ENCODE measurements at regions not wholly inside any gene's neighbourhood (a gene's known extent, or its start where the extent isn't known, plus 50 kb on each side); places are given as distances from the start of the nearest gene placed in this dataset.
"Not testable (repeated sequence)": the region's sequence is repeated elsewhere in the genome, so short reads cannot be mapped to it uniquely, and the experiment has no call there.

- DNase-seq (ENCODE audit: low read depth); in situ Hi-C loops (cut with HindIII; ENCODE audit: low pct_unique_long_range_greater_than_20kb, low sequenced_read_pairs): not testable (repeated sequence)
These were observed 2826.4 kb downstream of the RPIA start for GRCh38 chr2:91517846-91518245.

- DNase-seq (ENCODE audit: low read depth); in situ Hi-C loops (cut with HindIII; ENCODE audit: low pct_unique_long_range_greater_than_20kb, low sequenced_read_pairs): not testable (repeated sequence)
These were observed 2827.0 kb downstream of the RPIA start for GRCh38 chr2:91518361-91518981.

- in situ Hi-C loops (cut with HindIII; ENCODE audit: low pct_unique_long_range_greater_than_20kb, low sequenced_read_pairs); DNase-seq (ENCODE audit: low read depth): not testable (repeated sequence)
These were observed 2827.9 kb downstream of the RPIA start for GRCh38 chr2:91519359-91519758.

GRCh38 chr2:91519914-91520313 is 2828.4 kb downstream of the RPIA start:
- DNase-seq (ENCODE audit: low read depth); in situ Hi-C loops (cut with HindIII; ENCODE audit: low pct_unique_long_range_greater_than_20kb, low sequenced_read_pairs): not testable (repeated sequence)

- in situ Hi-C loops (cut with HindIII; ENCODE audit: low pct_unique_long_range_greater_than_20kb, low sequenced_read_pairs); DNase-seq (ENCODE audit: low read depth): not testable (repeated sequence)
These were observed 2829.1 kb downstream of the RPIA start for GRCh38 chr2:91520523-91520922.

GRCh38 chr2:91520972-91521535 is 2829.6 kb downstream of the RPIA start:
- DNase-seq (ENCODE audit: low read depth); in situ Hi-C loops (cut with HindIII; ENCODE audit: low pct_unique_long_range_greater_than_20kb, low sequenced_read_pairs): not testable (repeated sequence)

DNA sequence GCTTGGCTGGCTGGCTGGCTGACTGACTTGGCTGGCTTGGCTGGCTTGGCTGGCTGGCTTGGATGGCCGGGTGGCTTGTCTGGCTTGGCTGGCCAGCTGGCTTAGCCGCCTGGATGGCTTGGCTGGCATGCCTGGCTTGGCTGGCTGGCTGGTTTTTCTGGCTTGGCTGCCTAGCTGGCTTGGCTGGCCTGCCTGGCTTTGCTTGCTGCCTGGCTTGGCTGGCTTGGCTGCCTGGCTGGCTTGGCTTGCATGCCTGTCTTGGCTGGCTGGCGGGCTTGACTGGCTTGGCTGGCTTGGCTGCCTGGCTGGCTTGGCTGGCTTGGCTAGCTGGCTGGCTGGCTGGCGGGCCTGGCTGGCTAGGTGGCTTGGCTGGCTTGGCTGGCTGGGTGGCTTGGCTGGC is 2830.5 kb downstream of the RPIA start:
- DNase-seq (ENCODE audit: low read depth); in situ Hi-C loops (cut with HindIII; ENCODE audit: low pct_unique_long_range_greater_than_20kb, low sequenced_read_pairs): not testable (repeated sequence)

GRCh38 chr2:91522877-91523276 is 2831.4 kb downstream of the RPIA start:
- in situ Hi-C loops (cut with HindIII; ENCODE audit: low pct_unique_long_range_greater_than_20kb, low sequenced_read_pairs); DNase-seq (ENCODE audit: low read depth): not testable (repeated sequence)

DNA sequence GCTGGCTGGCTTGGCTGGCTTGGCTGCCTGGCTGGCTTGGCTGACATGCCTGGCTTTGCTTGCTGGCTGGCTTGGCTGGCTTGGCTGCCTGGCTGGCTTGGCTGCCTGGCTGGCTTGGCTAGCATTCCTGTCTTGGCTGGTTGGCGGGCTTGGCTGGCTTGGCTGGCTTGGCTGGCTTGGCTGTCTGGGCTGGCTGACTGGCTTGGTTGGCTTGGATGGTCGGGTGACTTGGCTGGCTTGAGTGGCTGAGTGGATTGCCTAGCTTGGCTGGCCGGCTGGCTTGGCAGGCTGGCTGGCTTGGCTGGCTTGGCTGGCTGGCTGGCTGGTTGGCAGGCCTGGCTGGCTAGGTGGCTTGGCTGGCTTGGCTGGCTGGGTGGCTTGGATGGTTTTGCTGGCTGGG is 2832.3 kb downstream of the RPIA start:
- in situ Hi-C loops (cut with HindIII; ENCODE audit: low pct_unique_long_range_greater_than_20kb, low sequenced_read_pairs); DNase-seq (ENCODE audit: low read depth): not testable (repeated sequence)

DNA sequence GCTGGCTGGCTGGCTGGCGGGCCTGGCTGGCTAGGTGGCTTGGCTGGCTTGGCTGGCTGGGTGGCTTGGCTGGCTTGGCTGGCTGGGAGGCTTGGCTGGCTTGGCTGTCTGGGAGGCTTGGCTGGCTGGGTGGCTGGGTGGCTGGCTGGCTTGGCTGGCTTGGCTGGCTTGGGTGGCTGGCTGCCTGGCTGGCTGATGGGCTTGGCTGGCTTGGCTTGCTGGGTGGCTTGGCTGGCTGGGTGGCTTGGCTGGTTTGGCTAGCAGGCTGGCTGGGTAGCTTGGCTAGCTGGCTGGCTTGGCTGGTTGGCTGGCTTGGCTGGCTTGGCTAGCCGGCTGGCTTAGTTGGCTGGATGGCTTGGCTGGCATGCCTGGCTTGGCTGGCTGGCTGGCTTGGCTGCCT is 2834.1 kb downstream of the RPIA start:
- in situ Hi-C loops (cut with HindIII; ENCODE audit: low pct_unique_long_range_greater_than_20kb, low sequenced_read_pairs); DNase-seq (ENCODE audit: low read depth): not testable (repeated sequence)

DNA sequence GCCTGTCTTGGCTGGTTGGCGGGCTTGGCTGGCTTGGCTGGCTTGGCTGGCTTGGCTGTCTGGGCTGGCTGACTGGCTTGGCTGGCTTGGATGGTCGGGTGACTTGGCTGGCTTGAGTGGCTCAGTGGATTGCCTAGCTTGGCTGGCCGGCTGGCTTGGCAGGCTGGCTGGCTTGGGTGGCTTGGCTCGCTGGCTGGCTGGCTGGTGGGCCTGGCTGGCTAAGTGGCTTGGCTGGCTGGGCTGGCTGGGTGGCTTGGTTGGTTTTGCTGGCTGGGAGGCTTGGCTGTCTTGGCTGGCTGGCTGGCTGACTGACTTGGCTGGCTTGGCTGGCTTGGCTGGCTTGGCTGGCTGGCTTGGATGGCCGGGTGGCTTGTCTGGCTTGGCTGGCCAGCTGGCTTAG is 2834.6 kb downstream of the RPIA start:
- DNase-seq (ENCODE audit: low read depth); in situ Hi-C loops (cut with HindIII; ENCODE audit: low pct_unique_long_range_greater_than_20kb, low sequenced_read_pairs): not testable (repeated sequence)

DNA sequence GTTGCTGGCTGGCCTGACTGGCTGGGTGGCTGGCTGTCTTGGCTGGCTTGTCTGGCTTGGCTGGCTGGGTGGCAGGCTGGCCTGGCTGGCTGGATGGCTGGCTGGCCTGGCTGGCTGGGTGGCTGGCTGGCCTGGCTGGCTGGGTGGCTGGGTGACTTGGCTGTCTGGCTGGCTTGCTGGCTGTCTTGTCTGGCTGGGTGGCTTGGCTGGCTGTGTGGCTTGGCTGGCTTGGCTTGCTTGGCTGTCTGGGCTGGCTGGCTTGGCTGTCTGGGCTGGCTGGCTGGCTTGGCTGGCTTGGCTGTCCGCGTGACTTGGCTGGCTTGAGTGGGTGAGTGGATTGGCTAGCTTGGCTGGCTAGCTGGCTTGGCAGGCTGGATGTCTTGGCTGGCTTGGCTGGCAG is 2835.6 kb downstream of the RPIA start:
- in situ Hi-C loops (cut with HindIII; ENCODE audit: low pct_unique_long_range_greater_than_20kb, low sequenced_read_pairs); DNase-seq (ENCODE audit: low read depth): not testable (repeated sequence)

GRCh38 chr2:91527491-91528031 is 2836.1 kb downstream of the RPIA start:
- DNase-seq (ENCODE audit: low read depth); in situ Hi-C loops (cut with HindIII; ENCODE audit: low pct_unique_long_range_greater_than_20kb, low sequenced_read_pairs): not testable (repeated sequence)

DNA sequence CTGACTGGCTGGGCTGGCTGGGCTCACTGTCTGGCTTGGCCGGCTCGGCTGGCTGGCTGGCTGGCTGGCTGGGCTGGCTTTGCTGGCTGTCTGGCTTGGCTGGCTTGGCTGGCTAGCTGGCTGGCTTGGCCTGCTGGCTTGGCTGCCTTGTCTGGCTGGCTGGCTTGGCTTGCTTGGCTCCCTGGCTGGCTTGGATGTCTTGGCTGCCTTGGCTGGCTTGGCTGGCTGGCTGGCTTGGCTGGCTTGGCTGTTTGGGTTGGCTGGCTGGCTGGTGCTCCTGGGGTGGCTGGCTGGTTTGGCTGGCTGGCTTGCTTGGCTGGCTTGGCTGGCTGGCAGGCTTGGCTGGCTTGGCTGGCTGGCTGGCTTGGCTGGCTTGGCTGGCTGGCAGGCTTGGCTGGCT is 2836.9 kb downstream of the RPIA start:
- in situ Hi-C loops (cut with HindIII; ENCODE audit: low pct_unique_long_range_greater_than_20kb, low sequenced_read_pairs); DNase-seq (ENCODE audit: low read depth): not testable (repeated sequence)

GRCh38 chr2:91536109-91536508 is 2844.6 kb downstream of the RPIA start:
- in situ Hi-C loops (cut with HindIII; ENCODE audit: low pct_unique_long_range_greater_than_20kb, low sequenced_read_pairs): not testable (repeated sequence)

DNA sequence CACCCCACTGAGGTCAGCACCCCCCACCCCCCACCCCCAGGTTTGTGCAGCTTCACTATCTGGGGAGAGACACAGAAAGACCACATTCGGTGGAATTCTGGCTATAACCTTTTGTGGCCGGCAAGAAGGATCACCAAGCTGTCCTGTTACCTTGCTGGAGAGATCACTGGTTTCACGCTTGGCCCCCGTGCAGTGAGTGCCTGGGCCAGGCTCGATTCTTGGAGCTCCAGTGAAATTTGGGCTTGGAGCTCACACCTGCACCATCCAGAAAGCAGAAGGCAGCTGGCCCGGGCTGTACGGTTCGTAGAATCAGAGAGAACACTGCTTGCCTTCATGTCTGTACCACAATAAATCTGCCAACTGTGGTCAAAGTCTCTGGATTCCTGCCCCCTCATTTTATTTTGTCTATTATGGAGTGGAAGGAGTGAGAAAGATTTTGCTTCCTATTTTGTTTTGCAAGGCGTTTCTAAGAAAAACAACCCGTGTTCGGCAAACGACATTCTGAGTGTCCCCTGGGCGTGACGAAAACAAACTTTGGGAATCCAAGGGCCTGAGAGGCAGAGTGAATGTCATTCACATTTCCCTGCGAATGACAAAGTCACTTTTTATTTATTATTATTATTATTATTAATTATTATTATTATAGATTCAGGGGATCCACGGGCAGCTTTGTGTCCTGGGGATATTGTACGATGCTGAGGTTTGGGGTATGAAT is 2845.2 kb downstream of the RPIA start:
- DNase-seq (ENCODE audit: low read depth); in situ Hi-C loops (cut with HindIII; ENCODE audit: low pct_unique_long_range_greater_than_20kb, low sequenced_read_pairs): not testable (repeated sequence)

More at GRCh38 chr2:91536109-91536508, 2844.6 kb downstream of the RPIA start:
- not testable (repeated sequence) for DNase-seq (ENCODE audit: low read depth)

GRCh38 chr2:91549316-91549715 is 2857.8 kb downstream of the RPIA start:
- in situ Hi-C loops (cut with HindIII; ENCODE audit: low pct_unique_long_range_greater_than_20kb, low sequenced_read_pairs): not testable (repeated sequence)

DNA sequence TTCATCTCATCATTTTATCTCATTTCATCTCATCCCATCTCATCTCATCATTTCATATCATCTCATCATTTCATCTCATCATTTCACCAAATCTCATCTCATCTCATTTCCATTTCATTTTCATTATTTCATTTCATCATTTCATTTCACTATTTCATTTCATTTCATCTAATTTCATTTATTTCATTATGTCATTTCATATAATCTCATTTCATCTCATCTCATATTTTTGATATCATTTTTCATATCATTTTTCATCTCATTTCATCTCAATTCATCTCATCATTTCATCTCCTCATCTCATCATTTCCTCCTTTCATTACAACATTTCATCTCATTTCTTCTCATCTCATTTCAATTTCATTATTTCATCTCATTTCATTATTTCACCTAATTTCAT is 2866.8 kb downstream of the RPIA start:
- DNase-seq (ENCODE audit: low read depth); in situ Hi-C loops (cut with HindIII; ENCODE audit: low pct_unique_long_range_greater_than_20kb, low sequenced_read_pairs): not testable (repeated sequence)

More at GRCh38 chr2:91549316-91549715, 2857.8 kb downstream of the RPIA start:
- not testable (repeated sequence) for DNase-seq (ENCODE audit: low read depth)

DNA sequence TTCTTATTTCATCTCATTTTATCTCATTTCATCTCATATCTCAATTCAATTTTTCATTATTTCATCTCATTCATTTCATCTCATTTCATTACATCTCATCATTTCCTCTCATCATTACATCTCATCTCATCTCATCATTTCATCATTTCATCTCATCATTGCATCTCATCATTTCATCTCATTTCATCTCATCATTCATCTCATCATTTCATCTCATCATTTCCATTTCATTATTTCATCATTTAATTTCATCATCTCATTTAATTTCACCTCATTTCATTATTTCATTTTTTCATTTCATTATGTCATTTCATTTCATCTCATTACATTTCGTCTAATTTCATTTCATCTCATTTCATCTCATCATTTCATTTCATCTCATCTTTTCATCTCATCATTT is 2867.8 kb downstream of the RPIA start:
- in situ Hi-C loops (cut with HindIII; ENCODE audit: low pct_unique_long_range_greater_than_20kb, low sequenced_read_pairs): not testable (repeated sequence)

More for the DNA sequence above, 2867.8 kb downstream of the RPIA start:
- not testable (repeated sequence) for DNase-seq (ENCODE audit: low read depth)

Measured in Caki2 (cell line).